ENCODE measurements at regions not wholly inside any gene's neighbourhood (a gene's known extent, or its start where the extent isn't known, plus 50 kb on each side); places are given as distances from the start of the nearest gene placed in this dataset.

DNA sequence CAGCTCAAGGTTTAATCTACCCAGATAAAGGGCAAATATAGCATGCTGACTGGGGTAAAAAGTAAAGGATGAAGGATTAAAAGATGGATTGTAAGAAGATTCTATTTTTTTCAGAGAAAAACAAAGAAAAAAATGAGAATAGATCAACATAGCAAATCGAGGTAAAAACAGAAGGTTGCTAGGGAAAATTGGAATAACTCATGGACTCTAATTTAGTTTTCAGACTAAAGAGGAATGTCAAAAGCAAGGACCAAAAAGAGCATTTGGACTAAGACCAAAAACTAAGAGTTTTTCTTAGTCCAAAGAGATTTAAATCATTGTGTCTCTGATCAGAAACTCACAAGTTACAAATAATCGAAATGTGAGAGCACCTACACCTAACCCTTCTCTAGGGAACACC, 250.7 kb upstream of the PTPRD start:
- TF ChIP-seq, protein P1, sequence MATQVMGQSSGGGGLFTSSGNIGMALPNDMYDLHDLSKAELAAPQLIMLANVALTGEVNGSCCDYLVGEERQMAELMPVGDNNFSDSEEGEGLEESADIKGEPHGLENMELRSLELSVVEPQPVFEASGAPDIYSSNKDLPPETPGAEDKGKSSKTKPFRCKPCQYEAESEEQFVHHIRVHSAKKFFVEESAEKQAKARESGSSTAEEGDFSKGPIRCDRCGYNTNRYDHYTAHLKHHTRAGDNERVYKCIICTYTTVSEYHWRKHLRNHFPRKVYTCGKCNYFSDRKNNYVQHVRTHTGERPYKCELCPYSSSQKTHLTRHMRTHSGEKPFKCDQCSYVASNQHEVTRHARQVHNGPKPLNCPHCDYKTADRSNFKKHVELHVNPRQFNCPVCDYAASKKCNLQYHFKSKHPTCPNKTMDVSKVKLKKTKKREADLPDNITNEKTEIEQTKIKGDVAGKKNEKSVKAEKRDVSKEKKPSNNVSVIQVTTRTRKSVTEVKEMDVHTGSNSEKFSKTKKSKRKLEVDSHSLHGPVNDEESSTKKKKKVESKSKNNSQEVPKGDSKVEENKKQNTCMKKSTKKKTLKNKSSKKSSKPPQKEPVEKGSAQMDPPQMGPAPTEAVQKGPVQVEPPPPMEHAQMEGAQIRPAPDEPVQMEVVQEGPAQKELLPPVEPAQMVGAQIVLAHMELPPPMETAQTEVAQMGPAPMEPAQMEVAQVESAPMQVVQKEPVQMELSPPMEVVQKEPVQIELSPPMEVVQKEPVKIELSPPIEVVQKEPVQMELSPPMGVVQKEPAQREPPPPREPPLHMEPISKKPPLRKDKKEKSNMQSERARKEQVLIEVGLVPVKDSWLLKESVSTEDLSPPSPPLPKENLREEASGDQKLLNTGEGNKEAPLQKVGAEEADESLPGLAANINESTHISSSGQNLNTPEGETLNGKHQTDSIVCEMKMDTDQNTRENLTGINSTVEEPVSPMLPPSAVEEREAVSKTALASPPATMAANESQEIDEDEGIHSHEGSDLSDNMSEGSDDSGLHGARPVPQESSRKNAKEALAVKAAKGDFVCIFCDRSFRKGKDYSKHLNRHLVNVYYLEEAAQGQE (IDR thresholded peaks at IDR 0.05; ENCODE audit: insufficient read depth in 1 of 2, low read depth in 2 of 2, low read length in 2 of 2): no peak
- TF ChIP-seq POLR2AphosphoS5 (IDR thresholded peaks at IDR 0.05; ENCODE audit: low read depth, low read length) (no peak), TAF1 (IDR thresholded peaks at IDR 0.05; ENCODE audit: borderline replicate concordance, insufficient read depth, low read length) (no peak), SIN3A (IDR thresholded peaks at IDR 0.05; ENCODE audit: borderline replicate concordance, insufficient read depth, low read length) (no peak)

Measured in PFSK-1 (cell line).